ENCODE measurements at regions not wholly inside any gene's neighbourhood (a gene's known extent, or its start where the extent isn't known, plus 50 kb on each side); places are given as distances from the start of the nearest gene placed in this dataset.

- H3K36me3 ChIP-seq (ENCODE audit: insufficient read depth, low read length) = no peaks in the 10 kb centered on the region
- no peaks in the 10 kb centered on the region for H3K27me3 ChIP-seq (ENCODE audit: insufficient read depth, low read length, poor library complexity)
- H2AFZ ChIP-seq (ENCODE audit: low read depth, low read length) = no peak overlapping the region
- no peak overlapping the region for H3K9ac ChIP-seq (ENCODE audit: low read depth, low read length)
- no peak overlapping the region for H3K27ac ChIP-seq (ENCODE audit: low read length)
- no peak for TF ChIP-seq CTCF (IDR thresholded peaks at IDR 0.05; ENCODE audit: borderline replicate concordance, extremely low read depth, low read length, poor library complexity, severe bottlenecking)
- no peak for TF ChIP-seq EZH2 (IDR thresholded peaks at IDR 0.05; ENCODE audit: borderline replicate concordance, low read depth, low read length, severe bottlenecking)
- no peaks in the 10 kb centered on the region for H3K79me2 ChIP-seq (ENCODE audit: insufficient read depth, low read length)
- ATAC-seq (ENCODE audit: insufficient read depth, low read depth) (no peak), DNase-seq (no peak)
- H4K20me1 ChIP-seq (ENCODE audit: insufficient read depth, low read length) = no peaks in the 10 kb centered on the region
- no peak overlapping the region for H3K4me2 ChIP-seq (ENCODE audit: insufficient read depth, low read length)
- no peaks in the 10 kb centered on the region for H3K4me1 ChIP-seq (ENCODE audit: insufficient read depth, low read length)
- no peak overlapping the region for H3K4me3 ChIP-seq (ENCODE audit: low read depth in 1 of 2, low read length in 2 of 2)
- H3K9me3 ChIP-seq (ENCODE audit: insufficient read depth, low read length, severe bottlenecking) = no peaks in the 10 kb centered on the region
These were observed 61.5 kb upstream of the RASSF8 start for GRCh38 chr12:25896981-25897380.

- no peak overlapping the region for H3K27ac ChIP-seq (ENCODE audit: low read length)
- no peaks in the 10 kb centered on the region for H3K36me3 ChIP-seq (ENCODE audit: insufficient read depth, low read length)
These were observed 54.8 kb upstream of the RASSF8 start for GRCh38 chr12:25903603-25904245.

GRCh38 chr12:25904442-25904841 lies 54.0 kb upstream of the RASSF8 start:
- Histone ChIP-seq H3K36me3 (ENCODE audit: insufficient read depth, low read length) (no peaks in the 10 kb centered on the region), H3K27ac (ENCODE audit: low read length) (no peak overlapping the region), H2AFZ (ENCODE audit: low read depth, low read length) (no peak overlapping the region), H3K79me2 (ENCODE audit: insufficient read depth, low read length) (no peaks in the 10 kb centered on the region), H3K9ac (ENCODE audit: low read depth, low read length) (no peak overlapping the region), H3K9me3 (ENCODE audit: insufficient read depth, low read length, severe bottlenecking) (no peaks in the 10 kb centered on the region), H3K4me2 (ENCODE audit: insufficient read depth, low read length) (no peak overlapping the region), H3K4me3 (ENCODE audit: low read depth in 1 of 2, low read length in 2 of 2) (no peak overlapping the region), H3K27me3 (ENCODE audit: insufficient read depth, low read length, poor library complexity) (no peaks in the 10 kb centered on the region), H4K20me1 (ENCODE audit: insufficient read depth, low read length) (no peaks in the 10 kb centered on the region), H3K4me1 (ENCODE audit: insufficient read depth, low read length) (no peaks in the 10 kb centered on the region)
- TF ChIP-seq EZH2 (IDR thresholded peaks at IDR 0.05; ENCODE audit: borderline replicate concordance, low read depth, low read length, severe bottlenecking) = no peak
- no peak for TF ChIP-seq CTCF (IDR thresholded peaks at IDR 0.05; ENCODE audit: borderline replicate concordance, extremely low read depth, low read length, poor library complexity, severe bottlenecking)
- DNase-seq (no peak), ATAC-seq (ENCODE audit: insufficient read depth, low read depth) (no peak)

More at GRCh38 chr12:25903603-25904245, 54.8 kb upstream of the RASSF8 start:
- DNase-seq (no peak), ATAC-seq (ENCODE audit: insufficient read depth, low read depth) (no peak)
- H4K20me1 ChIP-seq (ENCODE audit: insufficient read depth, low read length) = no peaks in the 10 kb centered on the region
- H3K9ac ChIP-seq (ENCODE audit: low read depth, low read length) = no peak overlapping the region
- no peak overlapping the region for H2AFZ ChIP-seq (ENCODE audit: low read depth, low read length)
- no peaks in the 10 kb centered on the region for H3K9me3 ChIP-seq (ENCODE audit: insufficient read depth, low read length, severe bottlenecking)
- H3K79me2 ChIP-seq (ENCODE audit: insufficient read depth, low read length) = no peaks in the 10 kb centered on the region
- no peak overlapping the region for H3K4me3 ChIP-seq (ENCODE audit: low read depth in 1 of 2, low read length in 2 of 2)
- no peak for TF ChIP-seq CTCF (IDR thresholded peaks at IDR 0.05; ENCODE audit: borderline replicate concordance, extremely low read depth, low read length, poor library complexity, severe bottlenecking)
- no peak for TF ChIP-seq EZH2 (IDR thresholded peaks at IDR 0.05; ENCODE audit: borderline replicate concordance, low read depth, low read length, severe bottlenecking)
- no peak overlapping the region for H3K4me2 ChIP-seq (ENCODE audit: insufficient read depth, low read length)
- H3K27me3 ChIP-seq (ENCODE audit: insufficient read depth, low read length, poor library complexity) = no peaks in the 10 kb centered on the region
- H3K4me1 ChIP-seq (ENCODE audit: insufficient read depth, low read length) = no peaks in the 10 kb centered on the region

Data from DND-41 (cell line).